ENCODE measurements at regions not wholly inside any gene's neighbourhood (a gene's known extent, or its start where the extent isn't known, plus 50 kb on each side); places are given as distances from the start of the nearest gene placed in this dataset.

DNA sequence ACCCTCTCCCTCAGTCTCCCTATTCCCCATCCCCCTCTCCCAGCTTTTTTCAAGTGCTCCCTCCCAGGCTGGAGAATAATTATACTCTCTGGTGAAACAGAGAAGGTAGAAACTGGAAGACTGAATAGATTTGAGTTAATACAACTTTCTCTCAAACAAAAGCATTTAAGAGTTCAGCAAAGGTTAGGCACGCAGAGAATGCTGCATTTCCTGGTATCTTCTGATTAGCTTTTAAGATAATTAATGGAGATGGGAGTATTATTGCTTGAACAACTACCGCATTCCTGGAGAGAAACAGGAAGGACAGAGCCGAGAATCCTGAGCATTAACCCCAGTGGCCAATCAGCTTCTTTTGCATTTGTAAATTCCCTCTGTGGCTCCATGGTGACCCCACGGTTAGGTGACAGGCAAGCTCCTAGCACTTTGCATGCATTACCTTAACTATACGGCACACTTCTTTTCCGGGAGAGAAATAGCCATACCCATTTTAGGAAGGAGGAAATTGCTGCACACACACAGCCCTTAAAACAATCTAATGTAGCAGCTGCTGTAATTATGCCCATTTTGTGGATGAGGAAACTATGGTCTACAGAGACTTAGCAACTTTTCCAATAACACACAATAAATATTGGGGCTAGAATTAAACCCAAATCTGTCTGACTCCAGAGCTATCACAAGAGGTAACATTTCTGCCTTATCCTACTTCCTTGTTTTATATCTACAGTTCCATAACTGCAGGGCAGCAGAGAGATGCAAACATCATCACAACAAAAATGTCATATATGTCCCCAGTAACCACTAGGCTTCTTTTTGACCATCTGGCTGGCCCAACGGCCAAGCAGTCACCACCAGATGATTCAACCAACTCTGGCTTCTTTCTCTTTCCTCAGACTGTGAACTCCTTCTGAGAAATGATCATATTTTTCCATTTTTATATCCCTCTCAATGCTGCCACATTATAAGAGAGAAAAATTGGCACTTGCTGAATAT, 169.9 kb downstream of the CD24 start:
- TF ChIP-seq, protein P1, sequence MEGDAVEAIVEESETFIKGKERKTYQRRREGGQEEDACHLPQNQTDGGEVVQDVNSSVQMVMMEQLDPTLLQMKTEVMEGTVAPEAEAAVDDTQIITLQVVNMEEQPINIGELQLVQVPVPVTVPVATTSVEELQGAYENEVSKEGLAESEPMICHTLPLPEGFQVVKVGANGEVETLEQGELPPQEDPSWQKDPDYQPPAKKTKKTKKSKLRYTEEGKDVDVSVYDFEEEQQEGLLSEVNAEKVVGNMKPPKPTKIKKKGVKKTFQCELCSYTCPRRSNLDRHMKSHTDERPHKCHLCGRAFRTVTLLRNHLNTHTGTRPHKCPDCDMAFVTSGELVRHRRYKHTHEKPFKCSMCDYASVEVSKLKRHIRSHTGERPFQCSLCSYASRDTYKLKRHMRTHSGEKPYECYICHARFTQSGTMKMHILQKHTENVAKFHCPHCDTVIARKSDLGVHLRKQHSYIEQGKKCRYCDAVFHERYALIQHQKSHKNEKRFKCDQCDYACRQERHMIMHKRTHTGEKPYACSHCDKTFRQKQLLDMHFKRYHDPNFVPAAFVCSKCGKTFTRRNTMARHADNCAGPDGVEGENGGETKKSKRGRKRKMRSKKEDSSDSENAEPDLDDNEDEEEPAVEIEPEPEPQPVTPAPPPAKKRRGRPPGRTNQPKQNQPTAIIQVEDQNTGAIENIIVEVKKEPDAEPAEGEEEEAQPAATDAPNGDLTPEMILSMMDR (IDR thresholded peaks at IDR 0.05): no peak
- no peak for TF ChIP-seq POLR2A (IDR thresholded peaks at IDR 0.05)

Measured in esophagus squamous epithelium (tissue), 4 donors.